ENCODE measurements at regions not wholly inside any gene's neighbourhood (a gene's known extent, or its start where the extent isn't known, plus 50 kb on each side); places are given as distances from the start of the nearest gene placed in this dataset.

- ChIA-PET POLR2A (ENCODE audit: partially characterized antibody) (no interaction called here), CTCF (ENCODE audit: partially characterized antibody) (interaction anchor here (0.6 kb wide), 1 partner anchor 880 kb away, joined by 3 read pairs; no protein-coding TSS in a partner anchor)
- Histone ChIP-seq H2BK12ac (ENCODE audit: low read depth, low read length) (no peak overlapping the region), H3K4ac (replicated peaks; ENCODE audit: insufficient read length, low read depth, low read length) (no peak overlapping the region), H2BK20ac (ENCODE audit: low read length) (no peak overlapping the region), H3K27me3 (replicated peaks in 1 of 4; ENCODE audit: control insufficient read depth in 3 of 4, extremely low read depth in 1 of 4, insufficient read depth in 3 of 4, low read length in 3 of 4) (no peaks in the 10 kb centered on the region), H3K56ac (replicated peaks; ENCODE audit: insufficient read length, low read depth, low read length) (no peak overlapping the region), H3K4me1 (replicated peaks in 1 of 4; ENCODE audit: control insufficient read depth in 3 of 4, insufficient read depth in 4 of 4, low read length in 3 of 4) (no peaks in the 10 kb centered on the region; a peak in 1 of 7 replicates), H2BK15ac (ENCODE audit: low read length) (no peak overlapping the region), H3K9ac (replicated peaks in 1 of 4; ENCODE audit: extremely low read depth in 1 of 4, low read depth in 3 of 4, low read length in 3 of 4) (no peak overlapping the region), H4K5ac (ENCODE audit: insufficient read length, low read depth, low read length) (no peak overlapping the region), H3K23me2 (ENCODE audit: low read depth, low read length) (no peaks in the 10 kb centered on the region; the same call in 1 of the 2 replicates), H3K18ac (ENCODE audit: extremely low read depth, low read length) (no peak overlapping the region), H4K91ac (replicated peaks; ENCODE audit: insufficient read length, low read length) (no peak overlapping the region), H3K79me2 (ENCODE audit: control insufficient read depth in 1 of 2, insufficient read depth in 2 of 2, low read length in 2 of 2) (no peaks in the 10 kb centered on the region), H4K8ac (ENCODE audit: extremely low read depth, insufficient read depth, low read length) (no peak overlapping the region), H3K4me3 (ENCODE audit: extremely low read depth in 1 of 4, insufficient read depth in 2 of 4, low read depth in 3 of 4, low read length in 4 of 4) (no peak overlapping the region), H3K27ac (ENCODE audit: low read depth, low read length) (no peak overlapping the region), H2BK120ac (replicated peaks; ENCODE audit: low read depth, low read length) (no peak overlapping the region), H2BK5ac (ENCODE audit: low read depth, low read length) (no peak overlapping the region), H3K36me3 (ENCODE audit: control insufficient read depth in 2 of 4, insufficient read depth in 4 of 4, low read length in 3 of 4) (no peaks in the 10 kb centered on the region), H3K79me1 (ENCODE audit: low read depth, low read length) (no peaks in the 10 kb centered on the region), H3K4me2 (ENCODE audit: insufficient read depth in 1 of 2, low read depth in 2 of 2, low read length in 2 of 2) (no peak overlapping the region), H2AFZ (ENCODE audit: low read length) (no peak overlapping the region), H3K9me3 (ENCODE audit: insufficient read depth in 2 of 2, low read depth in 1 of 2, low read length in 1 of 2) (no peaks in the 10 kb centered on the region), H3K14ac (ENCODE audit: insufficient read length) (no peak overlapping the region), H2AK5ac (ENCODE audit: low read depth, low read length) (no peak overlapping the region), H4K20me1 (replicated peaks in 1 of 2; ENCODE audit: control insufficient read depth in 1 of 2, insufficient read depth in 2 of 2, low read length in 2 of 2) (no peaks in the 10 kb centered on the region), H3K23ac (ENCODE audit: insufficient read length) (no peak overlapping the region)
- no peak for TF ChIP-seq JUN (IDR thresholded peaks at IDR 0.05; ENCODE audit: low read depth, low read length)
- TF ChIP-seq, protein P1, sequence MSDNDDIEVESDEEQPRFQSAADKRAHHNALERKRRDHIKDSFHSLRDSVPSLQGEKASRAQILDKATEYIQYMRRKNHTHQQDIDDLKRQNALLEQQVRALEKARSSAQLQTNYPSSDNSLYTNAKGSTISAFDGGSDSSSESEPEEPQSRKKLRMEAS (IDR thresholded peaks at IDR 0.05), result no peak
- DNase-seq (ENCODE audit: low read depth in 1 of 2, low spot score in 2 of 2), result no peak
- FAIRE-seq, result no peak
These were observed 203.4 kb upstream of the POU3F3 start for GRCh38 chr2:104650405-104650996.

All from H1 (cell line).